ENCODE measurements at regions not wholly inside any gene's neighbourhood (a gene's known extent, or its start where the extent isn't known, plus 50 kb on each side); places are given as distances from the start of the nearest gene placed in this dataset.

DNA sequence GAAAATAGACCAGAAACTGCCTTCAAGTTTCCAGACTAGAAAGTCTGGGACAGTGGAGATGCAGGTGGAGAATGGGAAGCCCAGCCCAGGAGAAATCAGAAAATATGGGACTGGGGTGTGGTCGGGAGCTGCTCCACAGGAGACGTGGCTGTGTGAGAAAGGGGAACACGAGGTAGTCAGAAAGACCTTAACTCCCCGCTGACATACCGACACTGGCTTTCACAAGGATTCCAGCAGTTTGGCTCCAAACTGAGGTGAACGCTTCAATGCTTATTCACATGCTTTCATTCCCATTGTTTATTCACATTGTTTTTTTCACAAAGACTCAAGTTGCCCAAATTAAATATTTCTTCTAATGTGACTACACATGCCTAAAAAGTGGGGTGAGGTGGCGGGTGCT lies 111.5 kb upstream of the SLCO3A1 start:
- no peak for DNase-seq (ENCODE audit: low read depth)

DNA sequence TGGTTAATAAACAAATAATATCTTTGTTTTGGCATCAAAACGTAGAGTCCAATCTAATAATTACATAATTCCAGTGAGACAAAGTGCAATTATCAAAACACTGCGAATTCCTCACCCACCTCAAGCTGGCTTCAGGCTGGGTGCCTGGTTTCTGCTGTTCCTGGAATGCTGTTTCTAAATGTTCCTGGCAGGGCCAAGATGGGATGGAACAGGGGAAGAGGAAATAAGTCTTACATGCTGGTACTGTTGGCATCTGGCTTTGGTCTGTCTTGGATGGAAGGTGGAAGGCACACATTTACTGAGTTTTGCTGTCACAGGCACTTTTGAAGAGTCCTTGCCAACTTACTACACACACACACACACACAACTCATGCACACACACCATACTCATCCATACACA lies 101.9 kb upstream of the SLCO3A1 start:
- no peak for DNase-seq (ENCODE audit: low read depth)

DNA sequence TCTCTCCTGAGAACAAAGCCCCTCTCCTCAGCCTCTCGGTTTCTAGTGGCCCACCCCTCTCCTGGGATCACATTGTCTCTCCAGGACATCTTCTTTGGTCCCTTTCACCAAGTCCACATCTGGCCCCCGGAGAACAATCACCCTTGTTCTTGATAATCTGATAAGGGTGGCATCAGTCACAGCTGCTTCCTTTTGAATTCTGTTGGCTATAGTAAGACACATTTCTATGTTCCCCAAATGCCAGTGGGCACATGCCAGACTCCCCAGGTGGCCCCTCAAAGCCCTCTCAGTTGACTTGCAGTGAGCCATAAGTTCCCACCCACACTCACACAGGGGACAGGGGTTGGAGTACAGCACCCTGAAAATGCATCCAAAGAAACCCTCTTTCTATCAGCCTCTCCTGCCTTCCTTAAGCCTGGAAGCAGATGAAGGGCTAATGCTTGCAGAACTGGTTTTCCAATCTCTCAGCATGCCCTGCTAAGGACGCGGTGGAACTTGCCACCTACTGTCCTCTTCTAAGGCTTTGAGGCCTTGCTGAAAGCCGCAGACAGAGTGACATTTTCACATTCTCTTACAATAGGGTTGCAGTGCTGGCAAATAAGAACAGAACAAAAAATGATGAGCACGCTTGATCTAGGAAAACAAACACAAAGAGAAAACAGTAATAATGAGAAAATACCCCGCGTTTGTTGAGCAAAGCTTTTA lies 101.3 kb upstream of the SLCO3A1 start:
- DNase-seq (ENCODE audit: low read depth): no peak

DNA sequence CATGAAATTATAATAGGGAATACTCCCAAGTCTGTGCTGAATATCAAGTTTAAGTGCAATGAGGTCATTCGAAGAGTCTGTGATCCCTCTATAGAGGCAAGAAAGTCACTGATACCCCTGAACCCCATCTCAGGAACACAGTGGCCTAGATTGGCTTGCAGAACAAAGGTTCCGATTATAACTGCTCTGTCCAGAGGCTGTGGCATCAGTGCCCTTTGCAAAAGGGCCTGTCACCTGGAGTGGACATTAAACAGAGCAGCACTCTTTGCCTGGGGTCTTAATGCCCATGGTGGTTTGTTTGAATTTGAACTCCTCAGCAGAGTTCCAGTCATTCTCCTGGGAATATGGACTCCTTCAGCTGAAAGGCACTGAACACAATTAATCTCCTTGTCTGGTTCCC lies 93.9 kb upstream of the SLCO3A1 start:
- no peak for DNase-seq (ENCODE audit: low read depth)

DNA sequence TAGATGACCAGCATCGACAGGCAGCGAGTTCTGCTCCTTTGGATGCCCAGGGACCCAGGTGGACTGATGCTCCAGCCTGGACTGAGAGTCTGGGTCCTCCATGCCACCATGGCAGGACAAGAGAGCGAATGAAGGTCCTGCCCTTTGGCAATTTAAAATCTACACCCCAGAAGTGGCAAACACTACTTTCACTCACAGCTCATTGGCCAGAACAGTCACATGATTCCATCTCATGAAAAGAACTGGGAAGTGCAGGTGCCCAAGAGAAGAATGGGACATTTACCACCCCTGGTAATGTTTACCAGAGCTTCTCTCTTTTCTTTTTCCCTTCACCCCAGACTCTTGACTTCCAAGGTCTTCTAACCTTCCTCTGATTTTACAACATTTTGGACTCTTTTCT lies 87.8 kb upstream of the SLCO3A1 start:
- DNase-seq (ENCODE audit: low read depth): no peak

DNA sequence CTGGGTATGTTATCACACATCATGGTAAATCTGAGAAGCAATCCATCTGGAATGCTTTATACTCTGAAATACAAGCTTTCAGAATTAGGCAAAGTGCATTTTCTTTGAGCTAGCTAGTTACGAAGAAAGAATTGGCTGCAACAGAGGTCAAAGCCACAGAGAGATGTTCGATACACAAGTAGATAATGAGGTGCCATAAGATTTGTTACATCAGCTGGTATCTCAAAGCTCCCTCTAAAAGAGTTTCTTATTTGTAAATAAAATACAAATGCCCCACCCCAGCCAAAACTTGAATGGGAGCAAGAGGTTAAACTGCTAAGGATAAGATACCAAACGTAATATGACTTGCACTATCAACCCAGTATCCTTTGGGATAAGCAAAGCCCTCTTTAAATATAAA lies 84.0 kb upstream of the SLCO3A1 start:
- DNase-seq (ENCODE audit: low read depth): no peak

DNA sequence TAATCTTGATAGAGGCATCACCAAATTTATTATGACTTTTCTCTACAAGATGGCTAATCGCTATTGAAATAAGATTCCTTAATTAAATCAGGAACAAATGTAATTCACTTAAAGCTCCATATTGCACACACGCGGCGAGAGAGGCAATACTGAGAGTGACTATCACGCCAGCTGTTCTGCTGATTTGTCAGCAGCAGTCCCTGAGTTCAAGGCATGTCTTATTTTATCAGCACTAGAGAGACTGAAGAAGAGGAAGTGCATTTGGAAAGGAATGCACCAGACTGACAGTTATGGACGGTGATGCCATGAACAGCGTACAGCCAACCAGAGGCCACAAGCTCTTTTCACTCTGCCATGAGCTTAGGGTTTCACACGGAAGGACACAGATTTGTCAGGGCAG lies 83.6 kb upstream of the SLCO3A1 start:
- DNase-seq (ENCODE audit: low read depth): no peak

DNA sequence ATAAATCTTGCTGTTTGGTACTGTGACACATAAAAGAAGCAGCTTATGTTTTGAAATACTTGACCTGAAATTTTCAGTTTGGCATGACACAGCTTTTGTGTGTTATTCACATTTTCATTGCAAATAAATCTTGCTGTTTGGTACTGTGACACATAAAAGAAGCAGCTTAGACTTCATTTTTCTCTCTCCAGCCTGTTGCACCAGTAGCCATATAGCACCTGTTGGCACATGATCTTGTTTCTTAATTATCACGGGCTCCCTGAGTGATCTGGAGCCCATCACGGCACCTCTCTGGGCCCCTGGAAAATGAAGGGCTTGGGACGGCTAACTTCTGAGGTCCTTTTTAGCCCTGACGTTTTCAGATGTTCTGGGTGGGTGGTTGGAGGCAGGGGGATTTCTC lies 77.4 kb upstream of the SLCO3A1 start:
- DNase-seq (ENCODE audit: low read depth): no peak

DNA sequence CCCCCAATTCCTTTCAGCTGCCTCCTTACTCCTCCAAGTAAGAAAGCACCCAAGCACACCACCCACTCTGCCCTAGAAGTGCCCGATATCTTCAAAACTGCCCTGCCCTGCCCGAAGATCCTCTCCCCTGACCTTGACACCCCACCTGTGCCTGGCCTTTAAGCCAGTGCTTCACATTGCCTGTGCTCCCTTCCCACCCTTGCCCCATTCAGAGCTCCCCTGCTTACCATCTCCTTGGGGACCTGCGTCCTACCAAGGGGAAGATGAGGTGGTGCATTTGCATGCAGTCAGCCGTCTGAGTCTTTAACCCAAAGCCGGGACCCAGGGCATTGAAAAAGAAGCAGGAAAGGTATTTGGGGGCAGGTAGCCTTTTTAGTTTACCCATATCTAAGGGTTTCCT lies 73.5 kb upstream of the SLCO3A1 start:
- DNase-seq (ENCODE audit: low read depth): no peak

DNA sequence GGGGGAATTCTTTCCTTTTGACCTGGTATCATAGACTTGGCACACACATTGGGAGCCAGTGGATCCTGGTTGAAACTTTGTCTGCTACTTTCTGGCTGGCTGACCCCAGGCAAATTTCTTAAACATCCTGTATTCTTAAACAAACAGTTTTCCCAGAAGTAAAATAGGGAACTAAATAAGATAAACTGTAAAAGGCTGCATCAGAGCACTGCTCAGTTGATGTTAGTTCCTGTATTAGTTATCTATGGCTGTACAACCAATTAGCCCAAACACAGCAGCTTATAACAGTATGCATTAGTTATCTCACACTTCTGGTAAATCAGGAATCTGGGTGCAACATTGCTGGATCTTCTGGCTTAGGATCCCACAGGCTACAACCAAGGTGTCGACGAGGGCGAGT lies 73.1 kb upstream of the SLCO3A1 start:
- DNase-seq (ENCODE audit: low read depth): no peak

DNA sequence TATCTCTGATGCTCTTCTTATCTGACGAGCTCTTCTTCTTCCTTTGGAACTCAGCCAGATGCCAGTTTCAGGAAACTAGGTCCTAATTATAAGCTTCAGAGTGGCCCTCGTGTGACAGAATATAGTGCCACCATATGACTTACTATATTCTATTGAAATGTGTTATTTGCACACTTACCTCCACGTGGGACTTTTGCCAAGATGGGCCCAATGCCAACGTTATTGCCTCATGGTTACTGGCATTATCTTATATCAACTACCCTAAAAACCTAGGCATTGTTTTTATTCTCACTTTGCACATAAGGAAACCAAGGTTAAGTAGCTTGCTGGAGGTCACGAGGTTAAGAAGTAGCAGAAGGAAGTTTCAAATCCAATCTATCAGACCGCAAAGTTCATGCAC lies 71.3 kb upstream of the SLCO3A1 start:
- no peak for DNase-seq (ENCODE audit: low read depth)

DNA sequence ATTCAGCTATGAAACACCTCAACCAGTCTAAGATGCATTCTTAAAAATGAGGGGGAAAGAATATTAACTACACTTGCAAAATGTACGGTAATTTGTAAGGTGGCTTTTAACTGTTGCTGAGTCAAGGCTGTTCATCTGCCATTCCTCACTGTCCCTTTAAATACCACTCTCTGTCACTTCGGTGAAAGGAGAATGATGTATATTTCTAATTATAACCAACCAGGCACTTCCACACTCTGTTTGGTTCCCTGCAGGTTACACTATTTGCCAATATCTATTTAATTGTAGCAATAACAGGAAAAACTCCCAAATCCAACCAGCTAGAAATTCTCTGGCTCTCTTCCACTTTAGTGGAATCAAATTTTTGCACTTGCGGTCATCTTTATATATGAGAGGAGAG lies 70.5 kb upstream of the SLCO3A1 start:
- no peak for DNase-seq (ENCODE audit: low read depth)

DNA sequence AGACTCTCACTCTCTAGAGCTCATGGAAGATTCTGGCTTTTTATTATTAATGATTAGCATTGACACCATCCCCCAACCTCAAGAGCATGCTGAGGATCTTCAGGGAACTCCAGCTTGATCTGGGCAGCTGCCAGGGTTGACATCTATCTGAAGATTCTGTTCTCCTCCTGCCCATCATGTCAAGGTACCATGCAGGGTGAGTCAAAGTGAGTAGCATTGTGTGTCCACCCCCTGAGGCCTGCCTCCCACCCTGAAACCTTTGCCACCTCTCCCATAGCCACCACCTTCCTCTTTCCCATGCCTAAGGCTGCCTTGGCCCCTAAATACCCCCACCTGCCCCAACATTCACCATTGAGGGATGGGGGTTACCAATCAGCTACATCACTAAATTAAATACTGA lies 70.1 kb upstream of the SLCO3A1 start:
- no peak for DNase-seq (ENCODE audit: low read depth)

DNA sequence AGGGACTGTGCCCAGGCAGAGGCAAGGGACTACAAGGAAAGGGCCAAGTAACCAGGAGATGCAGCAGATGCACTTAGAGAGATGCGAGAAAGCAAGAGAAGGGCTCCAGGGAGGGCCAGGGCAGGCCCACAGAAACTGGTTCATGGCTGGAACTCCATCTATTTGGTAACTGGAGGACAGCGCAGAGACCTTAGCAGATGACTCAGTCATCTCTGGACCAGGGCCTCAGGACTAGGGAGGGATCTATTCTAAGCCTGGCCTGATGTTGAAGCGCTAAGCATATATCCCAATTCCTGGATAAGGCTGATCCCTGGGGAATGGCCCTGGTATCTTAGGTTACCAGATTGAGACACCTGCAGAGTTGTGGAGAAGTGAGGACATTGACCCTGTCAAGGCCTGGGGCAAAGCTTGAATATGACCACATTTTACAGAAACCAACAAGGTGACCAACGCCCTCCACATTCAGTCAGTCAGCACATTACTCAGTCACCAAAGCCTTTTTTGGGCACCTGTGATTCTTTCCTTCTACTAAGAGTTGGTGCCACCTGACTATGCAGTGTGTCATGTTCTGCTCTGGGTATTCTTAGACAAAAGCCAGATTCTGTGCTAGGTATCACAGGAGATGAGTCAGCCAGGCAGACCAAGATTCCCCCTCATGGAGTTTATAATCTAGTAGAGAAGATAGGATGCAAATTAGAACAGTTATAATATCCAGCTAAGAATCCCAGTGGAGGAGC lies 68.4 kb upstream of the SLCO3A1 start:
- no peak for DNase-seq (ENCODE audit: low read depth)

DNA sequence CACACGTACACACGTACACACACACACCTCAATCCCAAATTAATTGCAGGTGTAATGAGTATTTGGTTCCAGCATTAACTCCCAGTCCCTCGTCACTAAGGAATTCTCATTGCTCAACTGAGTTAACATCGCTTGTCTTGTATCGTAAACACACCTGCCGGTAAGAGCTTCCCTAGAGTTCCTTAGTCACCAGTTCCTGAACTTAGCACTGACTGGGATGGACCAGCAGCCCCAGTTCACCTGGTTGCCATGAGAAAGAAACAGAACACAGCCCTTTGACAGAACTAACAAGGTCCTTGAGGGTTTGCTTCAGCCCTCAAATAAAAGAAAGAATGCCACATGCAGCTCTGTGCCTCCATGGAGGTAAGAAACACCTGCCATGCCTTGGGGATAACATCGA lies 66.3 kb upstream of the SLCO3A1 start:
- no peak for DNase-seq (ENCODE audit: low read depth)

DNA sequence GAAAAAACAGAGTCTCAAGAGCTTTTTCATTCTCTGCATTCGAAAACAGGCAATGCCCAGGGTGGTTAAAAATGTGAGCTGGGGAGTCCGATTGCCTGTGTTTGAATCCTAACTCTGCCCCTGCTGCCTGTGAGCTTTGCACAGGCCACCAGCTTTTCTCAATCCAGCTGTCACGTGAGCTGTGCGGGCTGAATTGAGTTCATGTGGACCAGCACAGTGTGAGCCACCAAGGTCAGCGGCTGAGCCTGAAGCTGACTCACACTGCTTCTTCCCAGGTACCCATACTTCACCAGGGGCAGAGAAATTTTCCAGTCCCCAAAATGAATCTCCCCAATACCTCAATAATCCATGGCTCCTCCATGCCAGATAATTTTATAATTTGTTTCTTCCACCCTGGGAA lies 64.4 kb upstream of the SLCO3A1 start:
- no peak for DNase-seq (ENCODE audit: low read depth)

DNA sequence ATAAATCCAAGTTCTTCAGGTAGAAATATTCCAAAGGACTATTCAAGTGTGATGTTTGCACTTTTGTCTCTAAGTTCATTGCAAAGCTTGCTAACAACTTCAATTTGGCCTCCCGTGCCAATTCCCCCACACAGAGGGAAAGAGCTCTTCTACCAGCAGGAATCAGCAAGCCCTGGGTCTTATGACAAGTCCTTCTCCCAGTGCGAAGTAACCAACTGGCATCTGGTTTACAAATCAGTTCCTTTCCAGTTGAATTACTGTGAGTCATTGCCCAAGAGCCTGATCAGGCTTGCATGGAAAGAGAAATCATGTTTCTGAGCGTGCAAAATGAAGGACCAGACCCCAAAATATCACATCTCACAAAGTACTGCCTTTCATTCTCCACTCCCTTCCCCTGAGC lies 62.7 kb upstream of the SLCO3A1 start:
- no peak for DNase-seq (ENCODE audit: low read depth)

DNA sequence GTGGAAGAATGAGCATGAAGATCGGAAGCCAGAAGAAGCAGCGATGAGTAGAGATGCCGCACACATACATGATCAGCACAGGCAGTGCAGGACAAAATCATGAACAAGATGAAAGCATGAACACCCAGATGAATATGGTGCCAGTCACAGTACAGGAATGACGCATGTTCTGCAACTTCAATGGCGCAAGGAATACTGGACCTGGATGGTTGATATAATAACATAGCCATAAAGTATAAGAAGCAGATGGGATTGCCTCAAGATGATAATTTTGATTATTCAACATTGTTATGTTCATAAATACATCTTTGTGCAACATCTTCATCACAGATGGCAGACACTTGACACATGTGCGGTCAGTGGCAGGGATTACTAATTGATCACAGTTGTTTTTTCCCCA lies 59.7 kb upstream of the SLCO3A1 start:
- DNase-seq (ENCODE audit: low read depth): no peak

DNA sequence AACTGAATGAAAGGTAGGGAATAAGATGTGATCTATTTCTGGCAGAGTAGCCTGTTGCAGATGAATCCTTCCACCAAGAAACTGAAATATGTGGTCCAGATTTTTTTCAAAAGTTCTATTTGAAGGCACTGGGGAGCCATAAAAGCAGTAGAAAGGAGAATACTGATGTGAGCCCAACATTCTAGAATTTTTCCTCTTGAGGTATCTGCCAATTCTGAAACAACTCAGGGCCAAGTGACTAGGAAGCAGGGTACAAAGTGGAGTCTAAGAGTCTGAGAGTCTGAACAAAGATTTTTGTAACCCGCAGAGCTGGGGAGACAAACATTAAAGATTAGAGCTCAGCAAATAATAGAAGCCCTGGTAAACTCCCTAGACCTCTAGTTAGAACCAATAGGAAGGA lies 58.3 kb upstream of the SLCO3A1 start:
- no peak for DNase-seq (ENCODE audit: low read depth)

DNA sequence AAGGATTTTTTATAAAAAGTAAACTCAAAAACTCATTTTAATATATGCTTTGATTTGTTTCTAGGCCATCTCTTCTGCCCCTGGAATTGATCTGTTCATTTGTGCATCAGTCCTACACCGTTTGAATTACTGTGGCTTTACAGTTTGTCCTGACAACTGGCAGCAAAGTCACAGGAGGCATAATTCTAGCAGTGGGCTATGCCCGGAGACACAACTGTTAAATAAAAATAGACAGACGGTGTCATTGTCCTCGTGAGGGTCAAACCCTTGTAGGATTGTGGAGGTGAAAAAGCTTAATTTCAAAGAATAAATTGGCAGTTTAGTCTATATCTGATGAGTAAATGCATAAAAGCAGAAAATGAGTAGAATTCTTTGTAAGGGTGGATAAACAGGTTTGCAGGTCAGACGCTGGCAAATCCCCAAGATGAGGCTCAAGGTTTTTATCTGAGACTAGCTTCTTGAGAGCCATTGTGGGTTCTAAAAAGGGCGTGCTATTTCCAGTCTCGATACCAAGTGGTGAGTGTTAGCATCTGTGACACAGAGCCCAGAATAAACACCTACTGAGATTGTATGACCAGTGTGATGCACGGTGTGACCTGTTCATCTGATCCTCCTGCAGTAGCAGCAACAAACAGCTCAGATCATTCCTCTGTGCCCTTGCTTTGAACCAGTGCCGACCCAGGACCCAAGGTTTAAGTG lies 51.5 kb upstream of the SLCO3A1 start:
- no peak for DNase-seq (ENCODE audit: low read depth)

DNA sequence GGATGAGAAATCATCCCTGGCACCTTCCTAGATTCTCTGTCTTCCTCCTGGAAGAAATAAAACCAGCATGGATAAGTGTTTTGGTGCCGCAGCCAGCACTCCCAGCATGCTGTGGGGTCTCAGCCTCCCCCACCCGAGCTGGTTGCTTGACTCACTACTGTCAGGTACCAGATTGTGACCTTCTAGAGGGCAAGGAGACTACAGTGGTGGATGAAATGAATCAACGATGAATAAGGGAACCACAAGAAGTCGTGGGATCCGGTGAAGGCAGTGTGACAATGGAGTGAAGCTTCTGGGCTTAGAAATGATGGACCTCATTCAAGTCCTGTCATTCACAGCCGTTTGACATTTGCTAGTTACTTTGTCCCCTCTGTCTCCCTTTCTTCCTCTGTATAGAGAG lies 50.2 kb upstream of the SLCO3A1 start:
- no peak for DNase-seq (ENCODE audit: low read depth)

All from GM04503 (cell line).